ENCODE measurements at regions not wholly inside any gene's neighbourhood (a gene's known extent, or its start where the extent isn't known, plus 50 kb on each side); places are given as distances from the start of the nearest gene placed in this dataset.

DNA sequence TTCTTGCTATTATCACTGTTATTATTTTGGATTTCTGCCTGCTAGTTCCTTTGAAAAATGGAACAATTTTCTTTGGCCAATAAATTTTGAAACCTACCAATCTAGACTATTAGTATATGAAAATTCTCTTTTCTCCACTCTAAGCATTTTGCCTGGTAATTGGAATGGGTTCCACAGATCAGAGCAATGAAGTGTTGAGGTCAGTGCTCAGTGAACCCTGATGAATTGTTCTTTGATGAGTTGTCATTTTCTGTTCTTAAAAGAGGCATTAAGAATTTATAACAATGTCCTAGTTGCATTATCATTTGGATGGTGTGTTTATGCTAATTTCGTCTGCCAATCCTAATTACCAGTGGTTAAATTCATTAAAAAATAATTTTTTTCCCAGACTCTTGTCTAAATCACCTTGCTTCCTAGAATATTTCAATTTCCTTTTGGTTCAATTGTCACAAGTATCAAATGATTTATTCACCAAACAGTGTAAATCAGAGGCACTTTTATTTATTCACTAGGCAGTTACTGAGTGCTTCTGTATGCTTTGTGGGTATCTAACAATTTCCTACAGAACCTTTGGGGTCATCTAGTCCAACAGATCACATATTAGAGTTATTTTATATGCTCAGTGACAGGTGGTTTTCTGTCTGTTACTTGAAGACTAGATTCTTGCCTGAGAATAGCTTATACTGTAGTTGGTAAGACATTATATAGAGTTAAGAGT lies 239.0 kb downstream of the DNAJB9 start:
- TF ChIP-seq, protein P1, sequence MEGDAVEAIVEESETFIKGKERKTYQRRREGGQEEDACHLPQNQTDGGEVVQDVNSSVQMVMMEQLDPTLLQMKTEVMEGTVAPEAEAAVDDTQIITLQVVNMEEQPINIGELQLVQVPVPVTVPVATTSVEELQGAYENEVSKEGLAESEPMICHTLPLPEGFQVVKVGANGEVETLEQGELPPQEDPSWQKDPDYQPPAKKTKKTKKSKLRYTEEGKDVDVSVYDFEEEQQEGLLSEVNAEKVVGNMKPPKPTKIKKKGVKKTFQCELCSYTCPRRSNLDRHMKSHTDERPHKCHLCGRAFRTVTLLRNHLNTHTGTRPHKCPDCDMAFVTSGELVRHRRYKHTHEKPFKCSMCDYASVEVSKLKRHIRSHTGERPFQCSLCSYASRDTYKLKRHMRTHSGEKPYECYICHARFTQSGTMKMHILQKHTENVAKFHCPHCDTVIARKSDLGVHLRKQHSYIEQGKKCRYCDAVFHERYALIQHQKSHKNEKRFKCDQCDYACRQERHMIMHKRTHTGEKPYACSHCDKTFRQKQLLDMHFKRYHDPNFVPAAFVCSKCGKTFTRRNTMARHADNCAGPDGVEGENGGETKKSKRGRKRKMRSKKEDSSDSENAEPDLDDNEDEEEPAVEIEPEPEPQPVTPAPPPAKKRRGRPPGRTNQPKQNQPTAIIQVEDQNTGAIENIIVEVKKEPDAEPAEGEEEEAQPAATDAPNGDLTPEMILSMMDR (IDR thresholded peaks at IDR 0.05), result no peak
- no peak for TF ChIP-seq POLR2A (IDR thresholded peaks at IDR 0.05)
